ENCODE measurements at regions not wholly inside any gene's neighbourhood (a gene's known extent, or its start where the extent isn't known, plus 50 kb on each side); places are given as distances from the start of the nearest gene placed in this dataset.

DNA sequence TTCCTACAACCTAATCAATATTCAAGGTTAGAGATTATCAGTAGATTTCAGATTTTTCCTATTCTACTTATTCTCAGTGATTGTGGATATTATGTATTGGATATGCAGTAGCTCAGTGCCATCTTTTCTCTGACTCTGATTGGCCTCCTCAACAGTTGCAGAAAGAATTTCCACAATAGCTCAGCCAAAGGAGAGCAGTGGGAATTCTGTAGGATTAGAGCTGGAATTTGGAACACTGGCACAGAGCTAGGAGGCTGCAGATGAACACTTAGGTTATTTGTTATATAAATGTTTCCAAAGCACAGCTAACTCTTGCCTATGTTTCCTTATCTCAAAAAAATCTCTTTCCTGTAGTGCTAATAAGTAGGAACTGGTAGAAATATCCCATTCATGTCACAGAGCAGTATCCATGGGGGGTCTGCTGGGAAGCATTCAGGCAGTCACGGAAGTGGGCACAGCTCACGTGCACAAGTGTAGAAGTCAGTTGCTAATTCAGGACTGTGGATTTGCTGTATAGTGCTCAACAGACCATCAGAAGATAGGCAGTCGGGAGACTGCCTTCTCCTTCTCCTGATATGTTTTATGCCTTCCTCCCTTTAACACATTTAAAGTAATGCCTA is 116.2 kb upstream of the TMEM260 start:
- TF ChIP-seq, protein P1, sequence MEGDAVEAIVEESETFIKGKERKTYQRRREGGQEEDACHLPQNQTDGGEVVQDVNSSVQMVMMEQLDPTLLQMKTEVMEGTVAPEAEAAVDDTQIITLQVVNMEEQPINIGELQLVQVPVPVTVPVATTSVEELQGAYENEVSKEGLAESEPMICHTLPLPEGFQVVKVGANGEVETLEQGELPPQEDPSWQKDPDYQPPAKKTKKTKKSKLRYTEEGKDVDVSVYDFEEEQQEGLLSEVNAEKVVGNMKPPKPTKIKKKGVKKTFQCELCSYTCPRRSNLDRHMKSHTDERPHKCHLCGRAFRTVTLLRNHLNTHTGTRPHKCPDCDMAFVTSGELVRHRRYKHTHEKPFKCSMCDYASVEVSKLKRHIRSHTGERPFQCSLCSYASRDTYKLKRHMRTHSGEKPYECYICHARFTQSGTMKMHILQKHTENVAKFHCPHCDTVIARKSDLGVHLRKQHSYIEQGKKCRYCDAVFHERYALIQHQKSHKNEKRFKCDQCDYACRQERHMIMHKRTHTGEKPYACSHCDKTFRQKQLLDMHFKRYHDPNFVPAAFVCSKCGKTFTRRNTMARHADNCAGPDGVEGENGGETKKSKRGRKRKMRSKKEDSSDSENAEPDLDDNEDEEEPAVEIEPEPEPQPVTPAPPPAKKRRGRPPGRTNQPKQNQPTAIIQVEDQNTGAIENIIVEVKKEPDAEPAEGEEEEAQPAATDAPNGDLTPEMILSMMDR (IDR thresholded peaks at IDR 0.05 in 2 of 3, conservative IDR thresholded peaks at IDR 0.05 in 1 of 3; ENCODE audit: borderline replicate concordance in 1 of 3, insufficient read depth in 1 of 3, low read depth in 2 of 3, low read length in 2 of 3): no peak
- TF ChIP-seq POLR2A (IDR thresholded peaks at IDR 0.05; ENCODE audit: borderline replicate concordance, extremely low read depth, insufficient read depth, insufficient read length) (no peak), SIN3A (IDR thresholded peaks at IDR 0.05; ENCODE audit: low read depth) (no peak), EZH2 (IDR thresholded peaks at IDR 0.05) (no peak), YY1 (IDR thresholded peaks at IDR 0.05; ENCODE audit: extremely low read depth, insufficient replicate concordance, low read depth, low read length) (no peak), JUND (IDR thresholded peaks at IDR 0.05) (no peak), ELF1 (IDR thresholded peaks at IDR 0.05; ENCODE audit: borderline replicate concordance, low read depth) (no peak)

Data from HCT116 (cell line).